Neural crest cell (in vitro differentiated cells): ENCODE measurements at regions not wholly inside any gene's neighbourhood (a gene's known extent, or its start where the extent isn't known, plus 50 kb on each side); places are given as distances from the start of the nearest gene placed in this dataset.

Experiments
- DNase-seq: peaks from one replicate; pipeline ENCODE4 v3.0.0; 2021; ENCODE audit warnings: low read depth, mixed read lengths, low spot score
- H3K27ac Mint-ChIP-seq: one replicate; pipeline ENCODE4 v1.8.0; 2021; ENCODE audit warnings: mild to moderate bottlenecking, mixed read lengths; ENCODE audit not compliant: unreplicated experiment
- H3K27me3 Mint-ChIP-seq: 2 replicates; pipeline ENCODE4 v1.8.0; 2021; ENCODE audit warnings: low read depth, mild to moderate bottlenecking, mixed read lengths
- H3K36me3 Mint-ChIP-seq: 2 replicates; pipeline ENCODE4 v1.8.0; 2021; ENCODE audit warnings: low read depth, mild to moderate bottlenecking, mixed read lengths
- H3K4me1 Mint-ChIP-seq: 2 replicates; pipeline ENCODE4 v1.8.0; 2021; ENCODE audit warnings: mixed read lengths
- H3K4me3 Mint-ChIP-seq: one replicate; pipeline ENCODE4 v1.8.0; 2021; ENCODE audit warnings: mild to moderate bottlenecking, mixed read lengths
- H3K9me3 Mint-ChIP-seq: 2 replicates; pipeline ENCODE4 v1.8.0; 2021; ENCODE audit warnings: mixed read lengths
- CTCF ChIP-seq: fragments of 200-600 bp; sonication (generic); conservative IDR thresholded peaks from 2 replicates; pipeline ENCODE4 v1.5.0; 2021; ENCODE audit warnings: antibody characterized with exemption, mild to moderate bottlenecking

DNA sequence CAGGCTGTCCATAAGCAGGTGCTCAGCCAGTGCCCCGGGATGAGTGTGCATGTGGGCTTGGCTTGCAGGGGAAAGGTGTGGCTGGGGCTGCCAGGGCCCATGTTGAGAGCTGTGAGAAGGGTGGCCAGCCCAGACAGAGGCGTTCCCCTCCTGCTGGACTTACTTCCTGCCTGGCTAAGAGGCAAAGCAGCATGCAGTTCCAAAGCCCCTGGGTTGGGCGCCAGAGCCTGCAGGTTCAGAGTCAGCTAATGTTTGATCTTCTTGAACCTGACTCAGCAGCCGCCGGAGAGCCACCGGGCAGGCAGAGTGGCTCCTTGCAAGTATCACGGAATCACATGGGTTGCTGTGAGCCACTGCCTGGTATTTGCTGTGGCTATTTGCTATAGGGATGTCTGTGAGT, 168.4 kb upstream of the MAP1B start:
- TF ChIP-seq CTCF: no peak
- Mint-ChIP-seq H3K4me3 (no peak overlapping the region), H3K4me1 (peaks cover 29% of the 10 kb centered on the region), H3K27me3 (no peaks in the 10 kb centered on the region), H3K27ac (peak overlapping the region; percentile 38), H3K9me3 (peaks cover 2% of the 10 kb centered on the region), H3K36me3 (no peaks in the 10 kb centered on the region)
- no peak for DNase-seq

GRCh38 chr5:71939452-71940230, 167.6 kb upstream of the MAP1B start:
- peaks cover 35% of the 10 kb centered on the region for H3K4me1 Mint-ChIP-seq
- H3K27ac Mint-ChIP-seq: no peak overlapping the region
- DNase-seq: no peak
- no peaks in the 10 kb centered on the region for H3K27me3 Mint-ChIP-seq
- H3K4me3 Mint-ChIP-seq: no peak overlapping the region
- H3K36me3 Mint-ChIP-seq: no peaks in the 10 kb centered on the region
- no peak for TF ChIP-seq CTCF
- H3K9me3 Mint-ChIP-seq: peaks cover 2% of the 10 kb centered on the region

GRCh38 chr5:71943874-71944273, 163.4 kb upstream of the MAP1B start:
- H3K36me3 Mint-ChIP-seq: peaks cover 3% of the 10 kb centered on the region
- H3K4me1 Mint-ChIP-seq: peaks cover 23% of the 10 kb centered on the region

GRCh38 chr5:71945436-71945835, 161.8 kb upstream of the MAP1B start:
- H3K4me3 Mint-ChIP-seq: no peak overlapping the region
- H3K9me3 Mint-ChIP-seq: peaks cover 18% of the 10 kb centered on the region
- H3K27me3 Mint-ChIP-seq: no peaks in the 10 kb centered on the region
- no peak for DNase-seq
- H3K27ac Mint-ChIP-seq: no peak overlapping the region
- peaks cover 3% of the 10 kb centered on the region for H3K36me3 Mint-ChIP-seq
- TF ChIP-seq CTCF: no peak
- H3K4me1 Mint-ChIP-seq: peaks cover 11% of the 10 kb centered on the region

More at GRCh38 chr5:71943874-71944273, 163.4 kb upstream of the MAP1B start:
- no peak for TF ChIP-seq CTCF
- no peaks in the 10 kb centered on the region for H3K27me3 Mint-ChIP-seq
- no peak overlapping the region for H3K4me3 Mint-ChIP-seq
- H3K9me3 Mint-ChIP-seq: peaks cover 9% of the 10 kb centered on the region
- H3K27ac Mint-ChIP-seq: no peak overlapping the region
- DNase-seq: no peak

DNA sequence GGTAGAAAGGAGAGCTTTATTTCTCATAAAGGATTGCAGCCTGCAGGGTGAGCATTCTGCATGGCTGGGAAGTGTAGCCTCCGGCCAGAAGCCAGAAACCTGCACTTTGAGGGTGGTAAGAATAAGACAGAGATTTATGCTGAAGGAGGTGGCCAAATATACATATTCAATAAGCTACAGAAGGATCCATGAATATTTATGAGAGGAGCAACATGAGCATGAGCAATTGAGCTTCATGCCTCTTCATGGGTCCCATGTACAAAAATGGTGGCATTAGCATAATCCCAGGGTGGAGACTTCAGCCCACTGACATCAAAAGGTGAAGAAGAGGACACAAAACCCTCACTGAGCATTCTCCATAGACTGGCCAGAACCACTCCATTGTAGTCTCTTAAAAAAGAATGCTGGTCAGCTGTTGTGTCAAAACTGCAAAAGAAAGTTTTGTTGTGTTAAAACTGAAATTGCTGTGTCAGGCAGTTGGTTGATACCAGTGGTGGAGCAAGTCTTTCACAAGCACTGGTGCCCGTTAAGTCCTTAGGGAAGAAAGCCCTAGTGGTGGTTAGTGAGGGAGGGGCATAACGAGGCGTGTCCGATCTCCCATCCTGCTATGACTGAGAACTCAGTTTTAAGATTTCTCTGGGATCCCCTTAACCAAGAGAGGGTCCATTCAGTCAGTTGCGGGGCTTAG, 160.8 kb upstream of the MAP1B start:
- peaks cover 11% of the 10 kb centered on the region for H3K4me1 Mint-ChIP-seq
- H3K9me3 Mint-ChIP-seq: peaks cover 18% of the 10 kb centered on the region
- no peak overlapping the region for H3K4me3 Mint-ChIP-seq
- TF ChIP-seq CTCF: no peak
- DNase-seq: no peak
- no peak overlapping the region for H3K27ac Mint-ChIP-seq
- H3K36me3 Mint-ChIP-seq: peaks cover 3% of the 10 kb centered on the region
- H3K27me3 Mint-ChIP-seq: no peaks in the 10 kb centered on the region
